ENCODE measurements at regions not wholly inside any gene's neighbourhood (a gene's known extent, or its start where the extent isn't known, plus 50 kb on each side); places are given as distances from the start of the nearest gene placed in this dataset.

- TF ChIP-seq, protein P1, sequence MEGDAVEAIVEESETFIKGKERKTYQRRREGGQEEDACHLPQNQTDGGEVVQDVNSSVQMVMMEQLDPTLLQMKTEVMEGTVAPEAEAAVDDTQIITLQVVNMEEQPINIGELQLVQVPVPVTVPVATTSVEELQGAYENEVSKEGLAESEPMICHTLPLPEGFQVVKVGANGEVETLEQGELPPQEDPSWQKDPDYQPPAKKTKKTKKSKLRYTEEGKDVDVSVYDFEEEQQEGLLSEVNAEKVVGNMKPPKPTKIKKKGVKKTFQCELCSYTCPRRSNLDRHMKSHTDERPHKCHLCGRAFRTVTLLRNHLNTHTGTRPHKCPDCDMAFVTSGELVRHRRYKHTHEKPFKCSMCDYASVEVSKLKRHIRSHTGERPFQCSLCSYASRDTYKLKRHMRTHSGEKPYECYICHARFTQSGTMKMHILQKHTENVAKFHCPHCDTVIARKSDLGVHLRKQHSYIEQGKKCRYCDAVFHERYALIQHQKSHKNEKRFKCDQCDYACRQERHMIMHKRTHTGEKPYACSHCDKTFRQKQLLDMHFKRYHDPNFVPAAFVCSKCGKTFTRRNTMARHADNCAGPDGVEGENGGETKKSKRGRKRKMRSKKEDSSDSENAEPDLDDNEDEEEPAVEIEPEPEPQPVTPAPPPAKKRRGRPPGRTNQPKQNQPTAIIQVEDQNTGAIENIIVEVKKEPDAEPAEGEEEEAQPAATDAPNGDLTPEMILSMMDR (IDR thresholded peaks at IDR 0.05): no peak
- no peak for TF ChIP-seq POLR2A (IDR thresholded peaks at IDR 0.05)
Observed at GRCh38 chr4:36794716-36795115, 449.8 kb upstream of the NWD2 start.
